Stimulated activated CD4-positive, alpha-beta T cell treated with anti-CD3 and anti-CD28 coated beads, Interleukin-12 subunit alpha, Interleukin-12 subunit beta, amount 100 ng/mL, for 4 hours (primary cell): ENCODE measurements at regions not wholly inside any gene's neighbourhood (a gene's known extent, or its start where the extent isn't known, plus 50 kb on each side); places are given as distances from the start of the nearest gene placed in this dataset.
"Not testable (repeated sequence)": the region's sequence is repeated elsewhere in the genome, so short reads cannot be mapped to it uniquely, and the experiment has no call there.

ENCODE experiments used
- DNase-seq: peaks from one replicate; pipeline ENCODE4 v3.0.0-alpha.2; 2020

DNA sequence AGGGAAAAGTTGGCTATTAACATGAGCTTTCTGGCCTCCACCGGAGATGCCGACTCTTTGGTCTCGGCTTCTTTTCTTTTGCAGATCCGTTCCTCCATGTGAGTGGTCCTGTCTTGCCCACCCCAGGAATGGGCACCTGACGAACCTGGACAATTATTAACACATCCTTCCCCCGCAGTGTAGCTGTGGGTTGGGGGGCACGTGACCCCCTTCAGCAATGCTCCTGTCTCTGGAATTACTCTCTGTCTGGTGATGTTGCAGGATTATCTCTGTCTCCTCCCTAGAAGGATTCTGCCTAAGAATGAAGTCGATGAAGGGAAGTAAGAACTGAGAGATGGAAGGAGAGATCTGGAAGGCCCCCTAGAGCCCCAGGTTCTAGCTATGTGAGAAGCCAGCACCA lies 115.2 kb upstream of the NPAS2 start:
- DNase-seq = no peak

DNA sequence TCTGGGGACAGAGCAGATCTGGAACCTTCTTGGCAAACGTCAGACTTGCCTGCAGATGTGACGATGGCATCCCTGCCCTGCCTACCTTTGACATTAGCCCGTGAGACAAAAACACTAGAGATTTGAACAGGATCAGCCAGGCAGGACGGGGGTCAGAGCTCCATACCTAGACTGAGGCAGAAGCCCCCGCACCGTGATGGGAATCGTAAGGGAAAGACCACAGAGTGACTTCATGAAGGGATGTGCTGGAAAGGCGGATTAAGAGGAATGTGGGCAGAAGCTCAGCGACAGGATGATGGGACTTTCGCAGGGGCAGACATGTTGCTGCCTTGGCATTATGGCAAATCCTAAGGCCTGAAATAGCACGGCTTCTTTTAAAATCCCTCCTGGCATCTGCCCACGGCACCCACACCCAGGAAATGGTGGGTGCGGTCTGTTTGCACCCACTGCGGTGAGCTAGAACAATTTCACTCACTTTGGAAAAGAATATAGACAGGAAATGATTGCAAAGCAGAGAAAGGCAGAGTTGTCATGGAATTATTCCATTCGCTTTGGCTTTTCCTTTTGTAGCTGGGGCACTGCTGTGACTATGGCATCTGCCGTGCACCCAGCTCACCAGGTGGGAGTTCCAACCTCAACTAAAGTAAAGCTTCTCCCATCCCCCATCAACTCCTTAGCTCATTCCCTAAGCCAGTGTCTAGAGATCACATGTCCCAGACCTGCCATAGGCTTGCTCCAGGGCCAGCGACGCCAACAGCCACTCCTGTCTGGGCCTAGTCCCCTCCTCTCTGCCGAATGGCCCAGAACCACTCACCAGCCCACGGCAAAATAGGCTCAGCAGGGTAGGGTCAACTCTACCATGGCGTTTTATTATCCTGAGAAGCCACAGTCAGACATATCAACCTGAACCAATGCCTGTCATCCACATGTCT lies 112.7 kb upstream of the NPAS2 start:
- DNase-seq = no peak

DNA sequence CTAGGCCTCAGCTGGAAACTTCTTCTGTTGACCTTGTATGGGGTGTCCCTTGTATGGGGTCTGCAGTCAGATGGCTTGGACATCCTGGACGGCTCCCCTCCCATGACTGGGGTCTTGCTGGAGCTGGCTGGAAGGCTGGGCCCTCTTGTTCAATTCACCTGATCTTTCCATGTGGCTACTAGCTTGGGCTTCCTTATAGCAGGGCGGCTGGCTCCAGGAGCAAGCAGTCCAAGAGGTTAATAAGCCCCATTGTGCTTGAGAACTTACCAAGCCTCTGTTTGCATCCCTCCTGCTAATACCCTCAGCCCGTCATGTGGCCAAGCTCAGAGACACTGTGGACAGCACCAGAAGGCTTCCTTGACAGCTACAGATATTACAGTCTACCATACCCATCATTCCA lies 111.6 kb upstream of the NPAS2 start:
- DNase-seq = no peak

DNA sequence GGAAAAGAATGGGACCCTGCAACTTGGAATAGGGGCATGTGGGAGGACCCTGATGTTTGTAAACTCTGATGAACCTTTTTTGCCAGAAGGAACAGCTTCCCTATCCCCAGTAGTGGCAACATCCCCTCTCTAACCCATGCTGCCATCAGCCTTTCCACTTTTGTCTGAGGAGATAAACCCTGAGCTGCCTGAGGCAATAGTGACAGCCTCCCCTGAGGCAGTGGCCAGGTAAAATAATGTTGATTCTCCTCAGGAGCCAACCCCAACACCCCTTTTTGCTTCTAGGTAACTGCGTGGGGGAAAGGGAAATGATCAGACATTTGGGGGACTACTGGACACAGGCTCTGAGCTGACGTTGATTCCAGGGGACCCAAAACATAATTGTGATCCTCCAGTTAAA lies 106.8 kb upstream of the NPAS2 start:
- no peak for DNase-seq

DNA sequence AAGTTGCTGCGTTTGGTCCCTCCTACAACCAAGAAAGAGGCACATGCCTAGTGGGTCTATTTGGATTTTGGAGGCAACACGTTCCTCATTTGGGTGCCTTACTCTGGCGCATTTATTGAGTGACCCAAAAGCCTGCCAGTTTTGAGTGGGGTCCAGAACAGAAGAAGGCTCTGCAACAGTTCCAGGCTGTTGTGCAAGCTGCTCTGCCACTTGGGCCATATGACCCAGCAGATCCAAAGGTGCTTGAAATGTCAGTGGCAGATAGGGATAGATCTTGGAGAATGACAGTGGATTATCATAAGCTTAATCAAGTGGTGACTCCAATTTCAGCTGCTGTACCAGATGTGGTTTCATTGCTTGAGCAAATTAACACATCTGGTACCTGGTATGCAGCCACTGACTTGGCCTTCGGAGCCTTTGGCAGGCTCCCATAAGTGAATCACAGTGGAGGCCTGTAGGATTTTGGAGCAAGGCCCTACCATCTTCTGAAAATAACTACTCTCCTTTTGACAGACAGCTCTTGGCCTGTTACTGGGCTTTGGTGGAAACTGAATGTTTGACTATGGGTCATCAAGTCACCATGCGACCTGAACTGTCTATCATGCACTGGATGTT lies 105.4 kb upstream of the NPAS2 start:
- not testable (repeated sequence) for DNase-seq

DNA sequence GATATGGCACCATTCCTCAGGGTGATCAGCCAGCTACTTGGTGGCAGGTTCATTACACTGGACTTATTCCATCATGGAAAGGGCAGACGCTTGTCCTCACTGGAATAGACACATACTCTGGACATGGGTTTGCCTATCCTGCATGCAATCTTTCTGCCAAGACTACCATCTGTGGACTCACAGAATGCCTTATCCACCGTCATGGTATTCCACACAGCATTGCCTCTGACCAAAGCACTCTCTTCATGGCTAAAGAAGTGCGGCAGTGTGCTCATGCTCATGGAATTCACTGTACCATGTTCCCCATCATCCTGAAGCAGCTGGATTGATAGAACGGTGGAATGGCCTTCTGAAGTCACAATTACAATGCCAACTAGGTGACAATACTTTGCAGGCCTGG lies 104.1 kb upstream of the NPAS2 start:
- DNase-seq = not testable (repeated sequence)

DNA sequence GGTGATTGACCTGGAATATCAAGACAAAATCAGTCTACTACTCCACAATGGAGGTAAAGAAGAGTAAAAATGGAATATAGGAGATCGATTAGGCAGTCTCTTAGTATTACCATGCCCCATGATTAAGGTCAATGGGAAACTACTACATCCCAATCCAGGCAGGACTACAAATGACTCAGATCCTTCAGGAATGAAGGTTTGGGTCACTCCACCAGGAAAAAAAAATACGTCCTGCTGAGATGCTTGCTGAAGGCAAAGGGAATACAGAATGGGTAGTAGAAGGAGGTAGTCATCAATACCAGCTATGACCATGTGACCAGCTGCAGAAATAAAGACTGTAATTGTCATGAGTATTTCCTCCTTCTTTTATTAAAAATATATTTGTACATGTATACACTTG lies 103.4 kb upstream of the NPAS2 start:
- no peak for DNase-seq

DNA sequence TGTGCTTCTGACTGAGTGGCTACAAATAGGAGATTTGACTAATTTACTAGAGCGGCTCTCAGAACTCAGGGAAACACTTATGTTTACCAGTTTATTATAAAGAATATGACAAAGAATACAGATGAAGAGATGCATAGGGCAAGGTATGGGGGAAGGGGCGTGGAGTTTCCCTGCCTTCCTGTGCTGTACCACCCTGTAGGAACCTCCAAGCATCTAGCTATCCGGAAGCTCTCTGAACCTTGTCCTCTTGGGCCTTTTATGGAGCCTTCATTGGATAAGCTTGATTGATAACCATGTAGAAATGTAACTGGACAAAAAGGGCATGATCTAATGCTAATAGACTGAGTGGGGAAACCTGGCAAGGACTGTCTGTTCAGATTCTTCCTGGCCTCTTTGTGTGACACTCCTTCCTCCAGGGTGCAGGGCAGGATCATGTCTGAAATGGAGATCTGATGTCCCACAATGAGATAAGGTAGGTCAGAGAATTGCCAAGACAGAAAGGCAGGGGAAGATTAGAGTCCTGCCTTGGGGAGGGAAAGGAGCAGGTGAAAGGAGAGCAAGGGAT lies 101.8 kb upstream of the NPAS2 start:
- no peak for DNase-seq

DNA sequence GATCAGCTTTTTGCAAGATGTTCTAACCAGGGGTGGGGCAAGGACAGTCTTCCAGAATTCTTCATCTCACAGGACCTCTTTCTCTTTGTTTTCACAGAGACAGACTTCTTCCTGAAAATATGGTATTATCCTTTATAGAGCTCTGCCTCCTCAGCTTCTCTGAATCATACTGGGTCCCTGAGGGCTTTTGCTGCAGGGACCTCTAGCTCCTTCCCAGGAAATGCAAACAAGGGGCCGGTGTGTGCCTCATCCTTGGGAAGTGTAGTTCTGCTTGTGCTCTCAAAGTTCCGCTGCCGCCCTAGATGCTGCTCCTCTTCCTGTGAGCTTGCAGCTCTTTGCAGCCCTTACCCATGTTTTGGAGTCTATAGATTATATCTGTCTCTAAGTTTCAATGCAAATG lies 99.5 kb upstream of the NPAS2 start:
- DNase-seq = no peak

DNA sequence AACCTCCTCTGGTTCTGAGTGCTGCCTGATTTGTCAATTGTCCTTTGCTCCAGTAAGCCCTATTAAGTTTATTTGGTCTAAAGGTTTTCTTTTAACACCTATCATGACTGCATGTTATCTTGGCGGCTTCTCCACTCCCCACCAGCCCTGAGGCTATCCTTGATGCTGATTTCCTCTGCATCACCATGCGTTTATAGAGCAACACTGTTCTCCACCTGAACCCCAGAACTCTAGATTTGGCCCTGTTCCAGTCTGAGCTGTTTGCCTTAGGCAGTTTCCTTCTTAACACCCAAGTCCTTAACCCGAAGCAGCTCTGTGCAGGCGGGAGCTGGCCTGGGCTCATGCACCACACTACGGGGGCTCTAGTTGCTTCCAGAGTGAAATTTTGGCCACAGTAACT lies 98.2 kb upstream of the NPAS2 start:
- no peak for DNase-seq

DNA sequence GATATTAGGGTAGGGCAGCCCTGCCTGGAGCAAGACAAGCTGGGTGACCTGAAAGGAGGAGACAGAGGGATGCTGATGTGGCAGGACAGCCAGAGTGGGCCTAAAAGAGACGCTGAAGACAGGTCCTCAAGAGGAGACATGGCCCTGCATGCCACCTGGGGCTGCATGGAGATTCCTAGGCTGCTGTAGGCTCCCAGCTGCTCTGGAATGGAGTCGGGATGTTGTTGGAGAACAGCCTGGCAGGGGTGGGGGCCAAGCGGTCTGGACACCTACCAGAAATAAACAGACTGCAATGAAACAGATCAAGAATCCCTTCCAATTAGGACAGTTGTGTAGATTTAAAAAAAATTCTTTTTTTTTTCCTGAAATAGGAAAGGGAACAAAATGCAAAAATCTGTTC lies 97.8 kb upstream of the NPAS2 start:
- DNase-seq = no peak

DNA sequence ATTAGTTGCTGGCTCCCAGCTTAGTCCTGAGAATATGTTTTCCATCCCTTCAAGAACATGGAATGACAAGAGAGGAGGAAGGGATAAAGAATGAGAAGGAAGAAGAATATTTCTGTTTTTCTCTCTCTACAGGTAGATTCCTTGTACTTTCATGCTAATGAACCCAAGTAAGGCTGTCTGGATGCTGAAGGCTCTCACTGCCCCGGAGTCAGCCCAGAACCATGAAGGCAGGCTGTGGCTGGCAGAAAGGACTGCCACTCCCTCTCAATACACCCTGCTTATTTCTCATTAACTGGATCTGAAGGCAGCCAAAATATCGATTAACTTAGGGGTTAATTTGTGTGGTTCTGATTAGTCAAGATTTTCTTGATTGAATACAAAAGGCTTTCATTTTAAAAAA lies 93.1 kb upstream of the NPAS2 start:
- no peak for DNase-seq

DNA sequence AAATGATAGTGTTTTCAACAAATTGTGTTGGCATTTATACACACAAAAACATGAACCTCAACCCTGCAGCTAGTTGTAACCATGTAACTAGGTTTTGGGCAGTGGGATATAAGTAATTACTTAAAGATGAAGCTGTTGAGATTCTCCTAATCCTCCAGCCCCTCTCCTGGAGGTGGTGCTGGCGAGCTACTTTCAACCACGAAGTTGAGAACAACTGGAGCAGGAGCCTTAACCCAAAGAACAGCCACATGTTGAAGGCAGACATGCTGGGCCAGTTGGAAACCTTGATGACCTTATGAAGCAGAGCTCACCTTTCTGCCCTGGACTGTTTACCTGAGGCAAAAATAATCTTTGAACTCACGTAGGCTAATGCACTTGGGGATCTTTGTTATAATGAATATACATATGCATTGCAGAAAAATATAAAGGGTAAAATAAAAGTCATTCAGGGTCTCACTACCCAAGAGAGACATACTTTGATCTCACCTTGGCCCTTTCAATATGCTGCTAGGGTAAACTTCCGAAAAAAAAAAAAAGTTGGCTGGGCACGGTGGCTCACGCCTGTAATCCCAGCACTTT lies 89.6 kb upstream of the NPAS2 start:
- DNase-seq = peak; percentile 18

DNA sequence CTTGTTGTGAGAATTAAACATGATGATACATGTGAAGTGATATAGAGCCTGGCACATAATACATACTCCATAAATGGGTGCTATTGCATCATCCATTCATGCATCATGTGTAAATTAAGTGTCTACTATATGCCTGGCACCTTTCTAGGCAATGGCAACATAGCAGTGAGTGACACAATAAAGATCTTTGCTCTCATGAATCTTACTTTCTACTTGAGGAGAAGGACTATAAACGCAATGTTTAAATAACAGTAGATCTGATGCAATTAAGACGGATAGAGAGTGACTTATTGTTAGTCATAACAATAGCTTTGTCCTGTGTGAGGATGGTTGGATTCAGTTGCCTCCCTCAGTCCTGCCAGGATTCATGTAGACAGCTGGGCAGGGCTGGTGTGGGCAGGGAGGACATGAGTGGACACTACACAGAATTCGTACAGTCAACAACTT lies 88.4 kb upstream of the NPAS2 start:
- DNase-seq = no peak

DNA sequence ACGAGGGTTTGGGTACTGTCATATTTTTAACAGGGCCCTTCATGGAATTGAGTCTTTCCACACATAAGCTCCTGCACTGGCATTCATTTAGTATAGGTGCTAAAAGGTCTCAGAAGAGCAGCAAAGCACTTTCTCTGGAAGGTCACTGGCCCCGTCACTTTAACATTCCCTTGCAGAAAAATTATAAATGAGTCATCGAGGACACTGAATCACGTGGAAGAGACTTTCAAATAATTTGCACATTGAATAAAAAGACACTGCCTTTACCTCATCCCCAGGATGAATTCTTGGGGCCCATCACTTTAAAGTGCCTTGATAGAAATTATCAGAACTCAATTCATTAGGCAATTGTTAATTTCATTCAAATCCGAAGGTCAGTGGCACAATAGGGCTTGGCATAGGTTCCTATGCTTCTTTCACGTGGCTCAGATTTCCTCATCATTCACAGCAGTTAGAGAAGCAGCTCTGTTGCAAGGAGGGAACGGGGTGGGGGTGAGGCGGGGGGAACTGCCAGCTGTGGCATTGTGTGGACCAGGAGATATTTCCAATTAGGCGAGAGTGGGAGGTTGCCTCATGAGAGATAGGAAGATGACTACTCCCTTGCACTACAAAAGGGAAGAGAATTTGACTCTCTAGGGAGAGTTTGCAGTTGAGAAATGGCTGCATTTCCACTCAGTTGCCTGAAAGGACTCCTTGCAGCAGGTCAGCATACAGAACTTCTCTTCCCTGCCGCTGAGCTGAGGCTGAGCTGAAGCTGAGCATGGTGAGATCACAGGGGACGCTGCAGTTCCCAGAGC lies 86.3 kb upstream of the NPAS2 start:
- no peak for DNase-seq

DNA sequence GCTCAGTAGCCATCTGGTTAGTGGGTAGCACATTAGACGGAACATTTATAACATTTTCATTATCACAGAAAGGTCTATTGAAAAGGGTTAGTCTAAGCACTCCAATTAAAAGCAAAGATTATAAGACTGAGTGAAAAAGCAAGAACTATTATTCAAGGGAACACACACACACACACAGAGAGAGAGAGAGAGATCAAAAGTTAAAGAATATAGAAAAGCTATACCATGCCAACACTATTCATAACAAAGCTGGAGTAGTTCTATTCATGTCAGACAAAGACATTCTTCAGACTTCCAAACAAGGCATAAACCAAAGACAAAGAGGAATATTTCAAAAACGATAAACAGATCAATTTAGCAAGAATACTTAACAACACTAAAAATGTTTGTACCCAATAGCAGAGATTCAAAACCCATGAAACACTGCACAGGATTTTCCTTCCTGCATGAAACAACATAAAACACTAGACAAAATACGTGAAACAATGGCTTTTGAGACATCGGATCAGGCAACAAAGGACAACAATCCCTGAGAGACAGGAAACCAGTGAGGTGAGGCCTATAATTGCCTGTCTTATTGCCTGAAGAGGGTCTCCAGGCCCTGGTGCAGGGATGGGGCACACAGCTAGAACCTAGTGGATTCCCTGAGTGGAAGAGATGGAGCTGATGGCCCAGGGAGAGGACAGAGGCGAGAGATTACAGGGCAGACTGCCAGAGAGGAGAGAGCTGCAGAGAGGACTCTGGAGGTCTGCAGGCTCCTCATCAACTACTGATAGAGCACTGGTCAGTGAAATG lies 83.6 kb upstream of the NPAS2 start:
- DNase-seq = no peak

DNA sequence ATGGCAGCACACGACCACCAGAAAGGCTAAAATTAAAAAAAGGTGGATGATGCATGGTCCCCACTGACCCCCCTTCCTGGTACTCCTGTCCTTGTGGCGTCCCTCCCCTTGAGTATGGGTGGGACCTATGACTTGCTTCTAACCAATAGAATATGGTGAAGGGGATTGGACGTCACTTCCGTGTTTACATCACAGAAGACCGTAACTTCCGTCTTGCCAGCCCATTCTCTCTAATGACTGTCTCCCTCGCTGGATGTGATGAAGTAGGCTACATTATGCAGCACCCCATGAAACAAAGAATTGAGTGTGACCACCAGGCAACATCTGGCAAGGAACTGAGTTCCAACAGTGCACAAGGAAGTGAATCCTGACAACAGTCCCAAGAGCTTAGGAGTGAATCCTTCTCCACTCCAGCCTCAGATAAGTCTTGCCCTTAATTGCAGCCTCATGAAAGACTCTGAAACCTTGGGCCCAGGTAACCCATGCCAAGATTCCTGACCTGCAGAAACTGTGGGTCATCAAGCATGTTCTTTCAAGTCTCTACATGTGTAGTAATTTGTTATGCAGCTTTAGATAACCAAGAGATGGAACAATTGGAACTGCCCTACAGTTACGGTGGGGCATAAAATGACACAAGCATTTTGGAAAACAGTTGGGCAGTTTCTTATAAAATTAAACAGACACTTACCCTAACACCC lies 80.1 kb upstream of the NPAS2 start:
- no peak for DNase-seq

DNA sequence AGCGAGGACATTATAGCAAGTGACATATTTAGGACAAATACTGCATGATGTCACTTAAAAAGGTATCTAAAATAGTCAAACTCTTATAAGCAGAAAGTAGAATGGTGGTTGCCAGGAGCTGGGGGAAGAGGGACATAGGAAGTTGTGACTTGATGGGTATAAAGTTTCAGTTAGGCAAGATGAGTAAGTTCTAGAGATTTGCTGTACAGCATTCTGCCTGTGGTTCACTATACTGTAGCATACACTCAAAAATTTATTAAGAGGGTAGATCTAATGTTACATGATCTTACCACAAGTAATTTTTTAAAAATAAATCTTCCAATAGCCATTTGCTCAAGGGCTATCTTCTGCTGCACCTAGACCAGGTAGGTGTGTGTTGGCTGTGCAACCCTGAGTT lies 78.1 kb upstream of the NPAS2 start:
- no peak for DNase-seq

DNA sequence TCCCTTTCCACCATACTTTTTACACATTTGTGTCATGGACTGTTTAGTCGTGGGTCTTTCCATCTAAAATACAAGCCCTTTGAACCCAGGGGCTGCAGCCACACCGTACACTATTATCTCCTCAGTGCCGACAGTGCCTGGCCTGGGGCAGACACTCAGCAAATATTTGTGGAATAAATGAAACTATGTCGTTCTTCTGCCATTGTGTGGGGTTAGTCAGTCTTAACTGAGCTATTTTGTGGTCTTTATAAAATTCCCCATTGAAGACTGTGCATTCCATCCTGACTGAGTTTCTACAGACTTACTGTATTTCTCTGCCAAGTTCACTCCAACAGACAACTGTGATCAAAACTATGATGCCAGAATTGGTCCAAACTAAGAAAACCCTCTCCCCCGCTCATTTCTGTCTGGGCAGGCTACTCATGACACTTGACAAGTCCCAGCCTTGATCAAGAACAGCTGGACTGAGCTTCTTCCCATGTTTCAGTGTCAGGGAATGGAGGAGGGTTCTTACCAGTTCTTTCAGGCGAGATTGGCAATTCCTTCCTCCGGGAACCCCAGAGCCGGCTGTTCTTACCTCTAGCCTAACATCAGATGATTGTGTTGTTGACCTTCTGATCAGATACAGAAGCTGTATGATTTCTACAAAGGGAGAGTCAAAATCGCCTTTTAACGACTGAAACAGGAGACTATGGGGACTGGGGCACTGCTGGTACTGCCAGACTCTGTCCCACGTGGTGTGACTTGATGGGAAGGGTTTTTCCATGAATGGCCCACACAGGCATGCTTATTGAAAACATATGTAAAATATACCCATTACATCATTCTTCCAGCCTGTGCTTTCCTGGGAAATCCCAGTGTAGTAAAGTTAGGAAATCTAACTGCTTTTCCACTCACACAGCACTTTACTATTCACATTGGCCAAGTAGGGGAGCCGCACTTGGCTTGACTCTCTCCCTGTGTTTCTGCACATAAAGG lies 77.4 kb upstream of the NPAS2 start:
- no peak for DNase-seq

DNA sequence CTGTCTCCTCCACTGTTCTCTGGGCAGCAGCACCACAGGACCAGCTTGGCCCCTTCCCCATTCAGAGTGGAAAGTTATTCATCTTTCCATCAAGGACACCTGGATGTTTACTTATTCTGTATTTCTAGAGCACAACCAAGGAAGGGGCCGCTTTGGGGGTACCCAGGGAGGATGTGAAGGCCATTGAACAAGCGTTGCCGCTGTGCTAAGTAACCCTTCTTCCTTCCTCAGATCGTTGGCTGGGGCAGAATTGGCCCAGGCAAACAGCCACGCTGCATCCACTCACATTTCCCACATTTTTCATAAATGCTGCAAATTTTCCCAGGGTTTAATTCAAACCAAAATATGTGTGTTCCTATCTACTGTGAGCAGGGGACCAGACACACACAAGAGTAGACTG lies 76.2 kb upstream of the NPAS2 start:
- no peak for DNase-seq
